ENCODE measurements at regions not wholly inside any gene's neighbourhood (a gene's known extent, or its start where the extent isn't known, plus 50 kb on each side); places are given as distances from the start of the nearest gene placed in this dataset.

GRCh38 chr2:121019756-121020155 lies 265.2 kb downstream of the TFCP2L1 start:
- no peak for TF ChIP-seq REST (IDR thresholded peaks at IDR 0.05; ENCODE audit: insufficient read depth in 1 of 2, low read depth in 2 of 2, low read length in 2 of 2)
- TF ChIP-seq POLR2AphosphoS5 (IDR thresholded peaks at IDR 0.05; ENCODE audit: low read depth, low read length) = no peak
- no peak for TF ChIP-seq TAF1 (IDR thresholded peaks at IDR 0.05; ENCODE audit: borderline replicate concordance, insufficient read depth, low read length)
- TF ChIP-seq SIN3A (IDR thresholded peaks at IDR 0.05; ENCODE audit: borderline replicate concordance, insufficient read depth, low read length) = no peak
